ENCODE measurements at regions not wholly inside any gene's neighbourhood (a gene's known extent, or its start where the extent isn't known, plus 50 kb on each side); places are given as distances from the start of the nearest gene placed in this dataset.
A peak's percentile ranks its signal among the peaks of the same experiment; 100 is the strongest.

DNA sequence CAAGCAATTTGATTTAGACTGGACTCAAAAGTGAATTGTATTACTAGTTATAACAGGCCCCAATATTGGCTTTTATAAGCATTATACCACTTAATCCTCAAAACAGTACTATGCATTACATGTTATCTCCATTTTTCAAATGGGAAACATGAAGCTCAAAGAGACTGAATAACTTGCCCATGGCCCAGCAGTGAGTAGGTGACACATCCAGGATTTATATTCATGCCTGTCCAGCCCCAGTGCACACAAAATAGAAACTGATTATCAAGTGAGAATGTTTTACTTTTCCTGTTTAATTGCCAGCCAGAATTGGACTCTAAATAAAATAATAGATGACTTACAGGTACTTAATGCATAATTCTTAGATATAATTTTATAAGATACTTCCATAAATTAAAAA, 82.9 kb downstream of the NIBAN1 start (continued):
- TF ChIP-seq, protein P1, sequence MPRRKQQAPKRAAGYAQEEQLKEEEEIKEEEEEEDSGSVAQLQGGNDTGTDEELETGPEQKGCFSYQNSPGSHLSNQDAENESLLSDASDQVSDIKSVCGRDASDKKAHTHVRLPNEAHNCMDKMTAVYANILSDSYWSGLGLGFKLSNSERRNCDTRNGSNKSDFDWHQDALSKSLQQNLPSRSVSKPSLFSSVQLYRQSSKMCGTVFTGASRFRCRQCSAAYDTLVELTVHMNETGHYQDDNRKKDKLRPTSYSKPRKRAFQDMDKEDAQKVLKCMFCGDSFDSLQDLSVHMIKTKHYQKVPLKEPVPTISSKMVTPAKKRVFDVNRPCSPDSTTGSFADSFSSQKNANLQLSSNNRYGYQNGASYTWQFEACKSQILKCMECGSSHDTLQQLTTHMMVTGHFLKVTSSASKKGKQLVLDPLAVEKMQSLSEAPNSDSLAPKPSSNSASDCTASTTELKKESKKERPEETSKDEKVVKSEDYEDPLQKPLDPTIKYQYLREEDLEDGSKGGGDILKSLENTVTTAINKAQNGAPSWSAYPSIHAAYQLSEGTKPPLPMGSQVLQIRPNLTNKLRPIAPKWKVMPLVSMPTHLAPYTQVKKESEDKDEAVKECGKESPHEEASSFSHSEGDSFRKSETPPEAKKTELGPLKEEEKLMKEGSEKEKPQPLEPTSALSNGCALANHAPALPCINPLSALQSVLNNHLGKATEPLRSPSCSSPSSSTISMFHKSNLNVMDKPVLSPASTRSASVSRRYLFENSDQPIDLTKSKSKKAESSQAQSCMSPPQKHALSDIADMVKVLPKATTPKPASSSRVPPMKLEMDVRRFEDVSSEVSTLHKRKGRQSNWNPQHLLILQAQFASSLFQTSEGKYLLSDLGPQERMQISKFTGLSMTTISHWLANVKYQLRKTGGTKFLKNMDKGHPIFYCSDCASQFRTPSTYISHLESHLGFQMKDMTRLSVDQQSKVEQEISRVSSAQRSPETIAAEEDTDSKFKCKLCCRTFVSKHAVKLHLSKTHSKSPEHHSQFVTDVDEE (CRISPR knock-in tag; IDR thresholded peaks at IDR 0.05): no peak
- TF ChIP-seq BACH2 (CRISPR knock-in tag; IDR thresholded peaks at IDR 0.05; ENCODE audit: borderline replicate concordance): no peak
- no peak for TF ChIP-seq ARNTL (CRISPR knock-in tag; IDR thresholded peaks at IDR 0.05; ENCODE audit: borderline replicate concordance, low read depth)
- no peak for TF ChIP-seq ISL1 (CRISPR knock-in tag; IDR thresholded peaks at IDR 0.05)
- TF ChIP-seq RARB (CRISPR knock-in tag; IDR thresholded peaks at IDR 0.05): no peak
- no peak for TF ChIP-seq TCF4 (CRISPR knock-in tag; IDR thresholded peaks at IDR 0.05; ENCODE audit: borderline replicate concordance)
- TF ChIP-seq OSR1 (CRISPR knock-in tag; IDR thresholded peaks at IDR 0.05): no peak
- TF ChIP-seq ZNF8 (CRISPR knock-in tag; IDR thresholded peaks at IDR 0.05): no peak

DNA sequence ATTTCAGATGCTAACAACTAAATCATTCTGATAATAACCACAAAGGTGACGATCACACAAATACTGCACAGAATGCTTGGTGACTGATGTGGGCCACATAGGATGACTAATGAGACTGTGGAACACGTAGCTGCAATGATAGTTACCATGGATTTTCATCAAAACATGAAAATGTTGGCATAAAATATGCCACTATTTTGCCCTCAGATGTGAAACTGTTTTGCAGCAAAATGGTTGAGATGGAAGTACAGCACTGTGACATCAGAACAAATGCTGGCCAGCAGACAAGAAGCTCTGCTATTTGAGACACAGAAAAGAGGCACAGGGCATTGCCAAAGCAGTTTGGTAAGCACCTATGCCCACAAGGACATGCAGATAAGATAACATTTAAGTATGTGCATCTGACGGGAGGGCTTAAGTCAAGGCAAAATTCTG, 83.8 kb downstream of the NIBAN1 start:
- ATAC-seq: peak; percentile 46
- TF ChIP-seq ZNF70 (CRISPR knock-in tag; IDR thresholded peaks at IDR 0.05): no peak
- no peak for TF ChIP-seq BACH2 (CRISPR knock-in tag; IDR thresholded peaks at IDR 0.05; ENCODE audit: borderline replicate concordance)
- no peak for TF ChIP-seq ESRRG (CRISPR knock-in tag; IDR thresholded peaks at IDR 0.05)
- TF ChIP-seq, protein P2, sequence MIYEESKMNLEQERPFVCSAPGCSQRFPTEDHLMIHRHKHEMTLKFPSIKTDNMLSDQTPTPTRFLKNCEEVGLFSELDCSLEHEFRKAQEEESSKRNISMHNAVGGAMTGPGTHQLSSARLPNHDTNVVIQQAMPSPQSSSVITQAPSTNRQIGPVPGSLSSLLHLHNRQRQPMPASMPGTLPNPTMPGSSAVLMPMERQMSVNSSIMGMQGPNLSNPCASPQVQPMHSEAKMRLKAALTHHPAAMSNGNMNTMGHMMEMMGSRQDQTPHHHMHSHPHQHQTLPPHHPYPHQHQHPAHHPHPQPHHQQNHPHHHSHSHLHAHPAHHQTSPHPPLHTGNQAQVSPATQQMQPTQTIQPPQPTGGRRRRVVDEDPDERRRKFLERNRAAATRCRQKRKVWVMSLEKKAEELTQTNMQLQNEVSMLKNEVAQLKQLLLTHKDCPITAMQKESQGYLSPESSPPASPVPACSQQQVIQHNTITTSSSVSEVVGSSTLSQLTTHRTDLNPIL (CRISPR knock-in tag; IDR thresholded peaks at IDR 0.05; ENCODE audit: low read depth): no peak
- TF ChIP-seq SNAI2 (CRISPR knock-in tag; IDR thresholded peaks at IDR 0.05): no peak
- no peak for TF ChIP-seq TOX (CRISPR knock-in tag; IDR thresholded peaks at IDR 0.05; ENCODE audit: borderline replicate concordance)
- no peak for TF ChIP-seq ZNF8 (CRISPR knock-in tag; IDR thresholded peaks at IDR 0.05)
- no peak for TF ChIP-seq ZC3H10 (CRISPR knock-in tag; IDR thresholded peaks at IDR 0.05)
- TF ChIP-seq ZNF565 (CRISPR knock-in tag; conservative IDR thresholded peaks at IDR 0.05; ENCODE audit: low read depth): no peak
- TF ChIP-seq ISL1 (CRISPR knock-in tag; IDR thresholded peaks at IDR 0.05): no peak
- TF ChIP-seq TCF4 (CRISPR knock-in tag; IDR thresholded peaks at IDR 0.05; ENCODE audit: borderline replicate concordance): no peak
- no peak for TF ChIP-seq PPARA (CRISPR knock-in tag; IDR thresholded peaks at IDR 0.05; ENCODE audit: borderline replicate concordance)
- TF ChIP-seq OSR1 (CRISPR knock-in tag; IDR thresholded peaks at IDR 0.05): no peak
- TF ChIP-seq, protein P3, sequence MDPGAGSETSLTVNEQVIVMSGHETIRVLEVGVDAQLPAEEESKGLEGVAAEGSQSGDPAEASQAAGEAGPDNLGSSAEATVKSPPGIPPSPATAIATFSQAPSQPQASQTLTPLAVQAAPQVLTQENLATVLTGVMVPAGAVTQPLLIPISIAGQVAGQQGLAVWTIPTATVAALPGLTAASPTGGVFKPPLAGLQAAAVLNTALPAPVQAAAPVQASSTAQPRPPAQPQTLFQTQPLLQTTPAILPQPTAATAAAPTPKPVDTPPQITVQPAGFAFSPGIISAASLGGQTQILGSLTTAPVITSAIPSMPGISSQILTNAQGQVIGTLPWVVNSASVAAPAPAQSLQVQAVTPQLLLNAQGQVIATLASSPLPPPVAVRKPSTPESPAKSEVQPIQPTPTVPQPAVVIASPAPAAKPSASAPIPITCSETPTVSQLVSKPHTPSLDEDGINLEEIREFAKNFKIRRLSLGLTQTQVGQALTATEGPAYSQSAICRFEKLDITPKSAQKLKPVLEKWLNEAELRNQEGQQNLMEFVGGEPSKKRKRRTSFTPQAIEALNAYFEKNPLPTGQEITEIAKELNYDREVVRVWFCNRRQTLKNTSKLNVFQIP (CRISPR knock-in tag; IDR thresholded peaks at IDR 0.05; ENCODE audit: borderline replicate concordance, low read depth): no peak
- TF ChIP-seq, protein P1 (CRISPR knock-in tag; IDR thresholded peaks at IDR 0.05): no peak
- TF ChIP-seq GLIS3 (CRISPR knock-in tag; IDR thresholded peaks at IDR 0.05): no peak
- TF ChIP-seq RARB (CRISPR knock-in tag; IDR thresholded peaks at IDR 0.05): no peak

DNA sequence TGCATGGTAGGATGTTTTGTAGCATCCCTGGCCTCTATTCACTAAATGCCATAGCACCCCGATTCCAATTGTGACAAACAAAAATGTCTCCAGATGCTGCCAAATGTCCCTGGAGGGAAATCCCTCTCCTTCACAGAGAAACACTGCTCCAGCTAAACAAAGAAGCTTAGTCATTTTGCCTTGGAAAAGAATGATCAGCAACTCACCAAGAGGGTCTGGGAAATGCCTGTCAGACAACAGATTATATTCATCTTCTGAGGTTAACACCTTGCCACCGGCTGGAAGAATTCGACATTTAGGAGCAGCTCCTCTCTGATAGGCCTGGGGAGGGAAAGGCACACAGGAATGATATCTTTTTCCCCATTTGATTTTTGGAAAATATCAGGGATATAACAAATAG, 84.4 kb downstream of the NIBAN1 start:
- TF ChIP-seq TOX (CRISPR knock-in tag; IDR thresholded peaks at IDR 0.05; ENCODE audit: borderline replicate concordance) (0 out of 2 replicates have a peak, but pooled peaks have one; percentile 26), ZC3H10 (CRISPR knock-in tag; IDR thresholded peaks at IDR 0.05) (0 out of 2 replicates have a peak, but pooled peaks have one; percentile 20)
- TF ChIP-seq, protein P2 (CRISPR knock-in tag; IDR thresholded peaks at IDR 0.05; ENCODE audit: low read depth): no peak
- peak; percentile 11 for ATAC-seq

Data from SK-N-SH treated with all-trans-retinoic acid at 6 μM for 48 hours (cell line).